KBM-7 (cell line): ENCODE measurements at regions not wholly inside any gene's neighbourhood (a gene's known extent, or its start where the extent isn't known, plus 50 kb on each side); places are given as distances from the start of the nearest gene placed in this dataset.

Experiments
- DNase-seq: peaks from one replicate; pipeline ENCODE4 v3.0.0-alpha.2; 2015
- in situ Hi-C: fragments of 300-500 bp; cut with MboI; formaldehyde crosslinking; loops from 2 replicates; pipeline ENCODE4 v1.14.3; 2020; ENCODE audit warnings: low sequenced_read_pairs, low pct_unique_long_range_greater_than_20kb, mixed read lengths

- DNase-seq: no peak
- in situ Hi-C loops: no loop called here
Observed at GRCh38 chr20:23135449-23136420, 49.6 kb upstream of the CD93 start.
